Amygdala (tissue), 56 donors: ENCODE measurements at regions not wholly inside any gene's neighbourhood (a gene's known extent, or its start where the extent isn't known, plus 50 kb on each side); places are given as distances from the start of the nearest gene placed in this dataset.
A peak's percentile ranks its signal among the peaks of the same experiment; 100 is the strongest.
"Not testable (repeated sequence)": the region's sequence is repeated elsewhere in the genome, so short reads cannot be mapped to it uniquely, and the experiment has no call there.

Source experiments
- DNase-seq, 56 donors: peaks; one replicate each; lab custom pipeline; 2025; lab: John Stamatoyannopoulos, UW

GRCh38 chr3:90054311-90054710, 946.9 kb downstream of the EPHA3 start:
- no peak for DNase-seq

DNA sequence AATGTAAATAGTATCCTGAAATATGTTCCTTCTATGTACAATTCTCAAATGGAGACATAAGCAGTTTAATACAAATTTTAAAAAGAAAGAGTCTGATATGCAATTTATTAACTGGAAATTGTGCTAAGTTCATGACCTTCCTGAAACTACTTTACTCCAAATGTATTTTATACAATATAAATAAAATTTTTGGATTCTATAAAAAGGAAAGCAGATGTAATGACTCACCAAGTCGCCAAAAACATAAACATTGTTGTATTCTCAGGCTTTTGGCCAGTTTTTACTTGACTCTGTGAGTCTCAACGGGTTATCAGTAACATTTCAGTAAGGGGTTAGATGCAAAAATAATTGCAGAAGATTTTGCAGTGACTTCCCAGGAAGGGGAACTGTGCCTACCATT, 948.2 kb downstream of the EPHA3 start:
- DNase-seq: no peak

- no peak for DNase-seq
These were observed 949.0 kb downstream of the EPHA3 start for GRCh38 chr3:90056281-90057032.

- DNase-seq: no peak
These were observed 954.6 kb downstream of the EPHA3 start for GRCh38 chr3:90062016-90062415.

DNA sequence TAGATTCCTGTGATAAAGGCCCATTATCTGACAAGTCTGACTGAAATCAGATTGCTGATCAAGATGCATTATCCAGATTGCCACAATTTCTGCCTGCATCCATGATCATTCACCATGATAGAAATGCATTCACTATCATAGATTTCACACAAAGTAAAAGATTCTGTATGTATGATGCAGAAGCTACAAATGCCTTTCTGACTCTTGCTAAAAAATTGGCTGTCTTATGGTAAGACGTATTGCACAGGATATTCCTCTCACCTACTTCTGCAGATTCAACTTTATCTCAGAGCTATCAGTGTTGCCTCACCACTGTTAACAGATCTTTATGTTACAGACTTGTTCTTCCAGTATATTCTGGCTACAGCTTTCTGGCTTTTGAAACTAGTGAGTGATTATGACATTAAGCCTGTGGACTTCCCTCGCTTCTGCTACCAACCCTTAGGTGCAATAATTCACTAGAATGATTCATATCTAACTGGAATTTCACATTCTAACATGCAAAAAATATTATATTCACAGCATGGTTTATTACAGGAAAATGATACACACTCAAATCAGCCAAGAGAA, 955.3 kb downstream of the EPHA3 start:
- DNase-seq: no peak

GRCh38 chr3:90068783-90069182, 961.4 kb downstream of the EPHA3 start:
- no peak for DNase-seq

- no peak for DNase-seq
These were observed 962.3 kb downstream of the EPHA3 start for GRCh38 chr3:90069748-90070147.

GRCh38 chr3:90076136-90076535, 968.7 kb downstream of the EPHA3 start:
- DNase-seq: no peak

DNA sequence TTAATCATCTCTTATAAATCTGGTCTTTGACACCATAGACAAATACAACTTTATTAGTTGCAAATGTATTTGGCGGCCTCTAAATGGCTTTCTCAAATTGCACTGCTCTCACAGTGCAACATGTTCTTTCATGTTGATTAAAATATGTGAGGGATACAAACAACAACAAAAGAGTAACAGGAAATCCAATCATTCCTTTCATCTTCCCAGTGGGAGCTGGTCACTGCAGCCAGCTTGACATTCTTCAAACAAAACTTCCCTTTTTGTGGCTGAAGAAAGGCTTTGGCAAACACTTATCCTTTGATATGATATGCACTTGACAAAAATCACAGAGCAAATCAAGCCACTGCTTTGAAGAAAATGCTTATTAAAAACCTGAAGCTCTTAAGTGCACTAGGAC, 973.6 kb downstream of the EPHA3 start:
- DNase-seq: no peak

DNA sequence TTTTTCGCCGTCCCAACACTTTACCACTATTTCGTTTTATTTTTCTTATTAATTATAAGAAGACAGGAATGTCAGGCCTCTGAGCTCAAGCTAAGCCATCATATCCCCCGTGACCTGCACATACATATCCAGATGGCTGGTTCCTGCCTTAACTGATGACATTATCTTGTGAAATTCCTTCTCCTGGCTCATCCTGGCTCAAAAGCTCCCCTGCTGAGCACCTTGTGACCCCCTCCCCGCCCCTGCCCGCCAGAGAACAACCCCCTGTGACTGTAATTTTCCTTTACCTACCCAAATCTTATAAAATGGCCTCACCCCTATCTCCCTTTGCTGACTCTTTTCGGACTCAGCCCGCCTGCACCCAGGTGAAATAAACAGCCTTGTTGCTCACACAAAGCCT, 978.9 kb downstream of the EPHA3 start:
- not testable (repeated sequence) for DNase-seq

DNA sequence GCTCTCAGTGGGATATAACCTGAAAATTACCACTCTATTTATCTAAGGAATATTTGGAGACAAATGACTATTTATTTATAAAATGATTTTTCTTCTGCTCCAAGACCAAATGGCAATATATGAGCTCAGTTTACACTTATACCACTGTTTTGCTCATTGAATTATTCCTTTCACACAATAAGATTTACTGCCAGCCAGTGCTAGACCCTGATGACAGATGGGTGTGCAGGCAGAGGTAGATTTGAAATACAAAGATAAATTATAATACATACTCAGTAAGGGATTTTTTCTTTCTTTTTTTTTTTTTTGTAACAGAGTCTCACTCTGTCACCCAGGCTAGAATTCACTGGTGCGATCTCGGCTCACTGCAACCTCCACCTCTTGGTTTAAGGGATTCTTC, 980.3 kb downstream of the EPHA3 start:
- no peak for DNase-seq

DNA sequence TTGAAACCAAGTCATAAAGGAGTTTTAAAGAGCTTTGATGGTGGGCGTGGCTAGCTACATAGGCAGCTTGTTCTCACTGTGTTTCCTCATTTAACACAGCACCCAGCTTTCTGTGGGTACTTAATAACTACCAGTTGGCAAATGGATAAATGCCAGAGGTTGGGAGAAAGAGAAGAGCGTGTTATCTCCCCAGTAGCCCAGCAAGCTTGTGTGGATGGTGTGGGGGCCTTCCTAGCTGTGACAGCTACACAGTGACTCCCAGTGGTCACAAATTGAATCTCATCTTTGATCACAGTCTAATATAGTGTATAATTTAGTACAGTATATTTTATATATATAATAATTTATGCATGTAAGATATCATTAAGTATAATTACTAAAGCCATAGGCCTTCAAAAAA, 984.1 kb downstream of the EPHA3 start:
- peak in 19 of 56 donors; percentile 1 to 40 (median 10) for DNase-seq

DNA sequence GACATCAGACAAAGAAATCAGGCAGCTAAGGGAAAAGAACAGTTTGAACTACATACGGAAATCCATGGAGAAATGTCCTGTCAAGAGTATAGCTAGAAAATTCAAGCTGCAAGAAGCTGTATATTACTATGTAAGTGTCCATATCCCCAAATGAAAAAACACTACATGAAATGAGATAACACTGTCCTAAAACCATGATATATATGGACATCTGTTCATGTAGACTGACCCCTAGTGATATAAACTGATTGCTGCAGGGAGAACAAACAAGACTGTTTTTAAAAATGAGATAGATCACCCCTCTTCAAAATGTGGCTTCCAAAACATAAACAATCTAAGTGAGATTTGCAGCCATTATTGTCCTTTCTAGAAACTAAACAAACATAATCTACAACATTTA, 985.6 kb downstream of the EPHA3 start:
- DNase-seq: no peak

- DNase-seq: no peak
These were observed 988.4 kb downstream of the EPHA3 start for GRCh38 chr3:90095811-90096210.

- DNase-seq: no peak
These were observed 992.1 kb downstream of the EPHA3 start for GRCh38 chr3:90099493-90099892.

GRCh38 chr3:90102146-90102545, 994.7 kb downstream of the EPHA3 start:
- DNase-seq: peak in 13 of 56 donors; percentile 2 to 47 (median 9)

DNA sequence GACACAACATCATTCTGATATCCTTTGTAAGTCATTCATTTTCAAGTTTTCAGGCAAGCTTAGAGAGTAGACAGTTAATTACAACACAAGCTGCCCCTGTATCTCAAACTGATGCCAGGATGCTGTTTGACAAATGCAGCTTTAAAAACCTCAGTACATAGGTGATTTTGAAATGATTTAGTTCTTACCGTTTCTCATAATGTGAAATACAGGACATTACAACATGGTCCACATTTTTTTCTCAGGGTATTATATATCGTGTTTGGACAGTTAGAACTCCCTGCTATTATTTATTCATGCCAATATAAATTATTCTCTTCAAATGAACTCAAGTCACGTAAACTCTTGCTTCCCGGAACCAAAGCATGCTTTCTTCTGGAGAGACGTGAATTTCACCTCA, 1013.9 kb downstream of the EPHA3 start:
- no peak for DNase-seq

GRCh38 chr3:90128391-90128790, 1021.0 kb downstream of the EPHA3 start:
- DNase-seq: no peak

DNA sequence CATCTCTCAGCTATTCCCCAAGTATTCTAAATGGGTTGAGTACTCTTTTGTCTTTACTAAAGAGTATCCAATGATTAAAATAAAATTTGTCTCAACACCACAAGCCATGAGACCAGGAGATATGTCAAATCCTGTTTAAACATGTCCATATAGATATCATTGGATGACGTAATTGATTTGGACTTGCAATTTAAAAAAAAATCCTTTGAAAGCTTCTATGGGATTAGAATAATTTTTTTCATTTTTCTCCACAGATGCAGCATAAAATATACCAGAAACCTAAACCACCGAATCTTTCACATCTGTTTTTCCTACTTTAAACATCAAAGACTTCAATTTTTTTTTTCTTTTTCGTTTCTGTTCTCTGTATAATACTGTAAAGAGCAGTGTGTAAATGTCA, 1022.3 kb downstream of the EPHA3 start:
- no peak for DNase-seq

DNA sequence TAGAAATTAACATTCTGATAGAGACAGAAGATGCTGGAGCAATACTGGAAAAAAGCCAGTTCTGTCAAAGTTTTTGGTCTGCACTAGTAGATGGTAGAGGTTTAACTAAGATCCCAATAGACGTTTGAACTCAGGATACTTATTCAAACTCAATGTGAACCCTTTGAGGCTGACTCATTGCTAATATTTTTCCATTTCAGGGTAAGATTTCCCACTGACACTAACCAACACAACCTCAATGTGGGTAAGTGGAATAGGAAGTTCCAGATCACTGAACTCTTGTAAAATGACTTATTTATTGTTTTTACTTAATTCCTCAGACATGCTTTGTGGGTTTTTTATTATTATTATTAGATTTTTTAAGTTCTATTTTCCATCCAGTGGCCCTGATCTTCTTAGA, 1024.8 kb downstream of the EPHA3 start:
- no peak for DNase-seq

DNA sequence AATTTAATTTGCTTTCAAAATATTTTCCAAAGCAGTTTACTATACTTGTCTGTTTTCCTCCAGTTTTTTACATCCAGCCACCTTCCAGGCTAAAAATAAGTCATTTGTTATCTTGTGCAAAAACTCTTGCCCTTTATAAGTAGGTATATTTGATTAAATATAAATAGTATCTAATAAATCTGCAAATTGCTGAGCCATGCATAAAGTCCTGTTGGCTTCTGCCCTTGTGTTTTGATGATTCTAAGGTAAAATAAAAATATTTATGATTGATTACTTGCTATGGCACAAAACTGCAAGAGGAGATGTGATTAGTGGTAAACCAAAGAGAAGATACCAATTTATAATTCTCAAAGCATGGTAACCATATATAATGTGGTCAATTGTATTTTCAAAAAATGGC, 1026.7 kb downstream of the EPHA3 start:
- no peak for DNase-seq

DNA sequence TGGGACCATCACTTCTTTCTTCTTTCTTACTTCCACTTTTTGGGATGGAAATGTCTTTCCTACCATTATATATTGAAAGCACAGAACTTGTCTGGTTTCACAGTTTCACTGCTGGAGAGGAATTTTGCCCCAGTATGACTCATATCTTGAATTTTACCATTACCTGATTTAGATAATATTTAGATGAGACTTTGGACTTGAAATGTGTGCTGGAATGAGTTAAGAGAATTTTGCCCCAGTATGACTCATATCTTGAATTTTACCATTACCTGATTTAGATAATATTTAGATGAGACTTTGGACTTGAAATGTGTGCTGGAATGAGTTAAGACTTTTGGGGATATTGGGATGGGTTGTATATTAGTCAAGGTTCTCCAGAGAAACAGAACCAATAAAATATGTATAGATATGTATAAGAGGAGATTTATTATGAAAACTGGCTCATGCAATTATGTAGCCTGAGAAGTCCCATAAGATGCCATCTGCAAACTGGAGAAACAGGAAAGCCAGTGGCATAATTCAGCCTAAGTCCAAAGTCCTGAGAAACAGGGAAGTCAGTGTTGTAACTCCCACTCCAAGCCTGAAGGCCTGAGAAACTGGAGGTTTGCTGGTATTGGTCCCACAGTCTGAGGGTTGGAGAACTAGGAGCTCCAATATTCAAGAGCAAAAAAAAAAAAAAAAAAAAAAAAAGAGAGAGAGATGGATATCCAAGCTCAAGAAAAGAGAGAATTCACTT, 1029.2 kb downstream of the EPHA3 start:
- no peak for DNase-seq
